GM12892 (cell line): ENCODE measurements at regions not wholly inside any gene's neighbourhood (a gene's known extent, or its start where the extent isn't known, plus 50 kb on each side); places are given as distances from the start of the nearest gene placed in this dataset.

Source experiments
- POLR2A ChIP-seq: IDR thresholded peaks from 2 replicates; pipeline ENCODE4 v1.6.1; 2011; ENCODE audit warnings: low read depth, low read length, control low read depth
- POLR2AphosphoS5 ChIP-seq: IDR thresholded peaks from 2 replicates; pipeline ENCODE4 v1.6.1; 2011; ENCODE audit warnings: low read depth, low read length, control low read depth
- TAF1 ChIP-seq: IDR thresholded peaks from 2 replicates; pipeline ENCODE4 v1.6.1; 2011; ENCODE audit warnings: low read depth, mild to moderate bottlenecking, control low read depth, low read length, borderline replicate concordance

GRCh38 chr18:38262661-38263060 lies 697.1 kb upstream of the CELF4 start:
- TF ChIP-seq POLR2AphosphoS5: no peak
- TF ChIP-seq POLR2A: no peak
- no peak for TF ChIP-seq TAF1
